Iris pigment epithelial cell (primary cell): ENCODE measurements at regions not wholly inside any gene's neighbourhood (a gene's known extent, or its start where the extent isn't known, plus 50 kb on each side); places are given as distances from the start of the nearest gene placed in this dataset.
A peak's percentile ranks its signal among the peaks of the same experiment; 100 is the strongest.
"Not testable (repeated sequence)": the region's sequence is repeated elsewhere in the genome, so short reads cannot be mapped to it uniquely, and the experiment has no call there.

ENCODE experiments used
- DNase-seq: peaks from one replicate; pipeline ENCODE4 v3.0.0-alpha.2; 2011; ENCODE audit warnings: low read depth

DNA sequence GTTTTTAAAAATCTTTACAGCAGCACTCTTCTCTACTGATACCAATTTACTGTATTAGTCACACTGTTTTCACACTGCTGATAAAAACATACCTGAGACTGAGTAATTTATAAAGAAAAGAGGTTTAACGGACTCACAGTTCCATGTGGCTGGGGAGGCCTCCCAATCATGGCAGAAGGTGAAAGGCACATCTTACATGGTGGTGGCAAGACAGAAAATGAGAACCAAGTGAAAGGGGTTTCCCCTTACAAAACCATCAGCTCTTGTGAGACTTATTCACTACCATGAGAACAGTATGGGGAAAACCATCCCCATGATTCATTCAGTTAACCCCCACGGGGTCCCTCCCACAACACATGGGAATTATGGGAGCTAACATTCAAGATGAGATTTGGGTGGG, 481.9 kb upstream of the TLE4 start:
- DNase-seq: not testable (repeated sequence)

GRCh38 chr9:79103257-79103656, 468.5 kb upstream of the TLE4 start:
- DNase-seq: not testable (repeated sequence)

DNA sequence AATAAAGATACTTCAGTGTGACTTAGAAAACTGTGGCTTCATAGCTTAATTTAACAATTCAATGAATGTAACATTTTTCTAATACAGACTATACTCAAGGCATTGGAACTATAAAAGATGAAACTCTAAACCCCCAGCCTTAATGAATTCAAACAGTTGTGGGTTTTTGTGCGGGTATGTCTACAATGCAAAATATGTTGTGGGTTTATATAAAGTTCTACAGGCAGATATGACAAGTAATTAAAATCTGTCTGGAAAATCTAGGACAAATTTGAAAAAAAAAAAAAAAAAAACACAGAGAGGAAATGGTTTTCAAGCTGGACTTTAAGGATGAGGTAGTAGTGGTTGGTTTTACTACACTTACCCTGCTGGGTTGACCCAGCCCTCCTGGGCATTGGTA, 467.5 kb upstream of the TLE4 start:
- peak; percentile 11 for DNase-seq

DNA sequence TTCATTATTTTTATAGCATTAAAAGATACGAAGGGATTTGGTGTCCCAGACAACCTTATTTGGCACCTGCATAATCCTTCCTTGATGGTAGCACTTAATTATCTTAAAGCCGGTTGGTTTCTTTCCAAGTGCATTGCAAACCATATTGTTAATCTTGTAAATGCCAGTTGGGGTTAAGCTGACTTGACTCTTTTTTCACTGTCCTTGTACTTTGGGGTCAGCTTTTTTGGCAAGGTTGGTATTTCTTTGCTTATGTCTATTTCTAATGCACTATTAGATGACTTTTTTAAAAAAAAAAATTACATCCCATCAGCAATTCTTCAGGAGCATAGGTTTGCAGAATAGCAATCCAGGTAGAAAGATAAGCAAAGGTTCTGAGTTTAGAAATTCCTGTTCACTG, 466.8 kb upstream of the TLE4 start:
- DNase-seq: no peak

DNA sequence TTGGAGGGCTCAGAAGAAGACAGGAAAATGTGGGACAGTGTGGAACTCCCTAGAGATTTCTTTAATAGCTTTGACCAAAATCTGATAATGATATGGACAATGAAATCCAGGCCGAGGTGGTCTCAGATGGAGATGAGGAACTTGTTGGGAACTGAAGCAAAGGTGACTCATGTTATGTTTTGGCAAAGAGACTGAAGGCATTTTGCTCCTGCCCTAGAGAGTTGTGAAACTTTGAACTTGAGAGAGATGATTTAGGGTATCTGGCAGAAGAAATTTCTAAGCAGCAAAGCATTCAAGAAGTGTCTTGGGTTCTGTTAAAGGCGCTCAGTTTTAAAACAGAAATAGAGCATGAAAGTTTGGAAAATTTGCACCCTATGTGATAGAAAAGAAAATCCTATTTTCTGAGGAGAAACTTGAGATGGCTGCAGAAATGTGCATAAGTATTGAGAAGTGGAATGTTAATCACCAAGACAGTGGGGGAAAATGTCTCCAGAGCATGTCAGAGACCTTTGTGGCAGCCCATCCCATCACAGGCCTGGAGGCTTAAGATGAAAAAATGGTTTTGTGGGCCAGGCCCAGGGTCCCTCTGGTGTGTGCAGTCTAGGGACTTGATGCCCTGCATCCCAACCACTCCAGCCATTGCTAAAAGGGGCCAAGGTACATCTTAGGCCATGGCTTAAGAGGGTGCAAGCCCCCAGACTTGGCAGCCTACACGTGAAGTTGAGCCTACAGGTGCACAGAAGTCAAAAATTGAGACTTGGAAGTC, 463.7 kb upstream of the TLE4 start:
- DNase-seq: peak; percentile 13

GRCh38 chr9:79111653-79112052, 460.1 kb upstream of the TLE4 start:
- no peak for DNase-seq

GRCh38 chr9:79115176-79115575, 456.6 kb upstream of the TLE4 start:
- no peak for DNase-seq

DNA sequence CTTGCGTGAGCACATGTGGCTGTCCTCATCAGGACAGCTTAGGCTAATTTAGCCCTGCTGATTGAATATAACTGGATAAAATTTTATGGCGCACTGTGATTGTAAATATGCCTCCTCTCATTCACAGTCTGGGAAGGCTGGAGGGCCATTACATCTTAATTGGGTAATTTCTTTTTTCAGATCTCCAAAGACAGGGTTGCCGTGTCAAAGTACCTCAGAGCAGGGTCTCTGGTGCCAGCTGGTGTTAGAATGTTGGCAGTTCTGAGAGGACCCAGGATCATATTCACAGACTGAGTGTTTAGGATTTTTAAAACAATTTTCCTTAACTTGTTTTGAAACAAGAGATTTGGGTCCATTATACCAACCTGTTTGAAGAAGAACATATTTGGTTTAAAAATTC, 455.7 kb upstream of the TLE4 start:
- no peak for DNase-seq

- no peak for DNase-seq
These were observed 455.1 kb upstream of the TLE4 start for GRCh38 chr9:79116709-79117108.

- no peak for DNase-seq
These were observed 451.2 kb upstream of the TLE4 start for GRCh38 chr9:79120533-79120932.

GRCh38 chr9:79120941-79121340, 450.8 kb upstream of the TLE4 start:
- no peak for DNase-seq

GRCh38 chr9:79123415-79123814, 448.4 kb upstream of the TLE4 start:
- peak; percentile 34 for DNase-seq

DNA sequence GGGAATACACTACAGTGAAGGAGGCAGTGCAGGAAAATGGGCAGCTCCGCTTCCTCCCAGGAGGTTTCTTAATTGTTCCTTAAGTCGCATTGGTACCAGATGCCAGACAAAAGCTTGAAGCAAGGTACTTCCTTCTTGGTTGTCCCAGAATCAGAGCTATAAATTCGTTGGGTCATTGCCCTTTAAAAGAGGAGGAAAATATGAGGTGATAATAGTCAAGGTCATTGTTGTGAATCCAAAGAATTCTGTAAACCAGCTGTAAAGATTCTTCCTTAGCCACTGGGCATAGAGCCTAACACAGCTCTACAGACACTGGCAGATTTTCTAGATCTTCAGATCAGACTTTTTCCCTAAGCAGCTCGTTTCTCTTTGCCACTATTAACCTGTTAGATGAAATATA, 444.1 kb upstream of the TLE4 start:
- no peak for DNase-seq

DNA sequence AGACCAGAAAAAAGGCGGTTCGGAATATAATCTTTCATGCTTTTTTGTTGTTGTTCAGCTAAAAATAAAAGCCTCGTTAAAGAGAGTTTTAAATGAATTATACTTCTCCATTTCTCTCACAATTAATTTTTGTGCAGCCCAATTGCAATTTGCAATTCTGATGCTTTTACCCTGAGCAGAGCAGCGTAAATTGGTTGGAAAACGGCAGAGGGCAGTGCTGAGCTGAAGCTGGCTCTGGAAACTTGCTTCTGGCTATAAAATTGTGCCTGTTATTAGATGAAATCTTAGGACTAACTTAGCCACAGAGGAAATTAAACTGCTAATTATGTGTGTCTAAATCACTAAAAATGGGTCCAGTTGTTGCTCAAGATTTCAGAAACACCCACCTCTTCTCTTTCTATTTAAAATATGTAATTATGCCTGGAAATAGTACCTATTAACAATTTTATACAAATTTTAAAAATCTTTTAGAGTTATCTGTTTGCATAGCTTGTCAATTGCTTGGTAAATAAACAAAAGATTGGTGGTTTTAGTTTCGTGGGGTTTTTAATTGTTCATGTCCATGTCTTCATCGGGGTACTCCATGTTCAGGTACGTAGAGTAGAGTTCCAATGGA, 441.8 kb upstream of the TLE4 start:
- peak; percentile 58 for DNase-seq

DNA sequence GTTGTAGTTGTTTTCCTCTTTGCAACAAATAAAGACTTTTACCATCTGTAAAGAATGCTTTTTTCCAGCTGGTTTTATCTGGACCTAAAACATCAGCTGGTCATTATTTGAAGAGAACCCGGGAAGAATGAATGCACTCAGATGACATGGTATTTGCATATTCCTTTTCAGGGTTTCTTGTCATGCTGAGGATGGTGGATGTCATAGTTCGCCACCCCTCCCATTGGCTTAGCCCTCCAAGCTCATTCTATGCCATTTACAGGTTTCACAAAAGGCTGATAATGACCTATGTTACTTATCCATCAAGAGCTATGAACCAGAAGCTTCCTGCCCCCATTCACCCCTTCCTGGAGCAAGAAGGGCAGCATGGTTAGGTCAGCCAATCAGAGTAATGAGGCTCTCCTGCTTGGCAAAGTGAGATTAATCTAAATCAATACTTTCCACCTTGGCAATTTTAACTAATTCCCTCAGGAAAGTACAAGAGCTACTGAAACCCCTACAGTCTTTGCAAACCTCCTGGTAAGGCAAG, 440.5 kb upstream of the TLE4 start:
- no peak for DNase-seq

- no peak for DNase-seq
These were observed 439.9 kb upstream of the TLE4 start for GRCh38 chr9:79131824-79132377.

GRCh38 chr9:79134654-79135053, 437.1 kb upstream of the TLE4 start:
- DNase-seq: peak; percentile 47

DNA sequence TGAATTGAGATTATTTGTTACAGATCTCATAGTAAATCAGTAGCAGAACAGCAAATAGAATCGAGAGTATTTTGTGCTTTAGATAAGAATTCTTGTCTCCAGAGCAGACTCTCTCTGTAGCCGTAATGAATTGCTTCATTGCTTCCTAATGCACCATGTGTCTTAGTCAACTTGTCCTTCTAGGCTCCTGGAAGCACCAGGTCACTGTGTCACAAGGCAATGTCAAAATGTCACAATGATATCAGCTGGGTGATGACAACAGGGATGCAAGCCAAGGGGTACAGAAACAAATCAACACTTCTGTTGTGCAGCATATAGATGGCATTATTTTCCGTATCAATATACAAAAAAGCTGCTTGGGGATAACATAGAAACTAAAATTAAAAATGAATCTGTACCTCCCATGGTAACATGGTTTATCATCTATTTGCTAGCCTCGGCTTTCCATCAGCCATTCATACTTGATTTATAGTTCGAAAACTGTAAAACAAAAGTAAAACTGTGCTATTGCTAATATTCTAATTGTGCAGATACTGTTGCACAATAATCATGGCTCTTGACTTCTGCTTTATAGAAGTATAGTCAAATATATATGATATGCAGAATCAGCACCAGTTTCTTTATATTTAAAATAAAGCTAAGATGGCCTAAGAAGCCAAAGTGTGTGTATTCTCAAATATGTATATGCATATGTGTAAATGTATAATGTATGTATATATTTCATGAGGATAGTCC, 435.9 kb upstream of the TLE4 start:
- no peak for DNase-seq

DNA sequence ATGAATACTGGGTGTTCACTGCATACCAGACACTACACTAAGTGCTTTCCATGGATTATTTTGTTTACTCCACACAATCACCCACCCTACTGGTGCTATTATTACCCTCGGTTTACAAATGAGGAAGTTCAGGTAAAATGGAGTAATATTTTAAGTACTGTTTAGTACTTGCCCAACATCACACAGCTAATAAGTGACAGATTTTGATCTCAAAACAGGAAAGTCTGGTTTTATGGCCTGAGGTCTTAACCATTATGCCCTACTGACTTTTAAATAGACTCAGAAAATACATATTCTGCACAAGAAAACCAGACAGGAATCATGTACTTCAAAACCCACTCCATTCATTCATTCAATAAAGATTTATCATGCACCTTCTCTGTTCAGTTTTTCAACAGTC, 431.0 kb upstream of the TLE4 start:
- no peak for DNase-seq

GRCh38 chr9:79143211-79143610, 428.6 kb upstream of the TLE4 start:
- DNase-seq: peak; percentile 15

DNA sequence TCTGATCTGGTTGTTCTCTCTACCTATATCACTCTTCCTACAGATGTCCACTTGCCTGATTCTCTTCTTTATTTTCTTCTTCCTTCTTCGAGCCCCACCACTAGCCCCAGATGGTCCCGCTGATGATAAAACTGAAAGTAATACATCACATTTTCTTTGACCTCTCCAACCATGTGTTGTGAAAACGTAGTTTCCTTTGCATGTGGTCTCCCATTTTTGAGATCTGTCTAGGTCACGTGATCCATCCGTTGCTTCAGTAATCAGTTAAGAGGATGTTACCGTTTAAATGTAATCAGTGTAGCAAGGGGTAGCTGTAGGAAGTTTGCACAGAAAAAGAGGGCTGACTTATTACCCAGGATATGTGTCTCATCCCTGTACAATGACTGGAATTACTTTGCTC, 426.3 kb upstream of the TLE4 start:
- no peak for DNase-seq

- DNase-seq: no peak
These were observed 422.2 kb upstream of the TLE4 start for GRCh38 chr9:79149585-79149984.

GRCh38 chr9:79151791-79152190, 420.0 kb upstream of the TLE4 start:
- DNase-seq: no peak
